ENCODE measurements at regions not wholly inside any gene's neighbourhood (a gene's known extent, or its start where the extent isn't known, plus 50 kb on each side); places are given as distances from the start of the nearest gene placed in this dataset.

- TF ChIP-seq, protein P1, sequence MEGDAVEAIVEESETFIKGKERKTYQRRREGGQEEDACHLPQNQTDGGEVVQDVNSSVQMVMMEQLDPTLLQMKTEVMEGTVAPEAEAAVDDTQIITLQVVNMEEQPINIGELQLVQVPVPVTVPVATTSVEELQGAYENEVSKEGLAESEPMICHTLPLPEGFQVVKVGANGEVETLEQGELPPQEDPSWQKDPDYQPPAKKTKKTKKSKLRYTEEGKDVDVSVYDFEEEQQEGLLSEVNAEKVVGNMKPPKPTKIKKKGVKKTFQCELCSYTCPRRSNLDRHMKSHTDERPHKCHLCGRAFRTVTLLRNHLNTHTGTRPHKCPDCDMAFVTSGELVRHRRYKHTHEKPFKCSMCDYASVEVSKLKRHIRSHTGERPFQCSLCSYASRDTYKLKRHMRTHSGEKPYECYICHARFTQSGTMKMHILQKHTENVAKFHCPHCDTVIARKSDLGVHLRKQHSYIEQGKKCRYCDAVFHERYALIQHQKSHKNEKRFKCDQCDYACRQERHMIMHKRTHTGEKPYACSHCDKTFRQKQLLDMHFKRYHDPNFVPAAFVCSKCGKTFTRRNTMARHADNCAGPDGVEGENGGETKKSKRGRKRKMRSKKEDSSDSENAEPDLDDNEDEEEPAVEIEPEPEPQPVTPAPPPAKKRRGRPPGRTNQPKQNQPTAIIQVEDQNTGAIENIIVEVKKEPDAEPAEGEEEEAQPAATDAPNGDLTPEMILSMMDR (conservative IDR thresholded peaks at IDR 0.05): no peak
- no peak overlapping the region for H3K27ac ChIP-seq
These were observed 391.0 kb downstream of the CBLN4 start for GRCh38 chr20:55614220-55614757.

GRCh38 chr20:55610756-55611155 lies 394.6 kb downstream of the CBLN4 start:
- TF ChIP-seq, protein P1 (conservative IDR thresholded peaks at IDR 0.05): no peak
- H3K27ac ChIP-seq: no peak overlapping the region

- H3K27ac ChIP-seq: no peak overlapping the region
- TF ChIP-seq, protein P1 (conservative IDR thresholded peaks at IDR 0.05): no peak
These were observed 399.7 kb downstream of the CBLN4 start for GRCh38 chr20:55605594-55605993.

DNA sequence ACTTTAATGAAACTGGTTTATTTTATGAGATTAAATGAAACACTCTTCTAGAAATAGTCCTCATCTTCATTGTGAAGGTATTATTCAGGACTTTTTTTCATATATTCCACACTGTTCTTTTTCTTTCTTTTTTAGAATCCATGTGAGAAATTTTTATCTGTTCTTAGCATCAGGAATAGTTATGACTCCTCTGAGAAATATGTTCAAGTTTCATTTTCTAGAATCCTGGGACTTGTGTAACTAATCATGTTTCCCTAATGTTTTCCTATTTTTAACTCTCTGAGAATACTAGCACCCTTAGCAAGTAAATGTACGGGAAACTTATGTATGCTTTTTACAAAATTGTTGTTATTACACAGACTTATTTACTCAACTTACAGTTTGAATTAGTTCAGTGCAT lies 407.8 kb downstream of the CBLN4 start:
- H3K27ac ChIP-seq: no peak overlapping the region
- TF ChIP-seq, protein P1 (conservative IDR thresholded peaks at IDR 0.05): no peak

- TF ChIP-seq, protein P1 (conservative IDR thresholded peaks at IDR 0.05): no peak
- H3K27ac ChIP-seq: no peak overlapping the region
These were observed 408.9 kb downstream of the CBLN4 start for GRCh38 chr20:55596431-55596830.

DNA sequence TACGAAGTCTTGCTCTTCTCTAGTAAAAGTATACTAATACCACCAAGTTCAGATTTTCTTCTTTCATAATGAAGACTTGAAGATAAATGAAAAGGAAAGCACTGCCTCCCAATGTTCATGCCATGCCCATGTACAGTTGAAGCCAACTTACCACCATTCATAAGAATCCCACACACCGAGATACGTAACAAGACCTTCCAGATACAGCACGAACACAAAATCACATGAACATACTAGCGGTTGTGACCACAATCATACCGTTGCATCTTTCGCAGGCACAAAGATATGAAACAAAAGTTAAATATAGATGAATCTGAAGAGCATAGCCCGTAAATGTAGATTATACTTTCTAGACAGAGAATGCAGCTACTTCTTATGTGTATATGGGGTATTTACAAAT lies 412.5 kb downstream of the CBLN4 start:
- no peak overlapping the region for H3K27ac ChIP-seq
- TF ChIP-seq, protein P1 (conservative IDR thresholded peaks at IDR 0.05): no peak

GRCh38 chr20:55586610-55587009 lies 418.7 kb downstream of the CBLN4 start:
- no peak overlapping the region for H3K27ac ChIP-seq
- TF ChIP-seq, protein P1 (conservative IDR thresholded peaks at IDR 0.05): no peak
